Keratinocyte (primary cell): ENCODE measurements at regions not wholly inside any gene's neighbourhood (a gene's known extent, or its start where the extent isn't known, plus 50 kb on each side); places are given as distances from the start of the nearest gene placed in this dataset.

ENCODE experiments used
- DNase-seq: peaks from one replicate; pipeline ENCODE4 v3.0.0-alpha.2; 2011; ENCODE audit warnings: low read depth, missing footprints, low spot score
- FAIRE-seq: peaks from 2 replicates; lab custom pipeline; 2011; peaks lifted over from hg19 to GRCh38; lab: Jason Lieb, UNC
- H2AFZ ChIP-seq: 2 replicates; pipeline ENCODE4 v1.6.0; 2012; ENCODE audit warnings: low read length, control low read depth, inconsistent platforms; ENCODE audit not compliant: control insufficient read depth
- H3K27ac ChIP-seq: 2 replicates; pipeline ENCODE4 v1.5.1; 2011; ENCODE audit warnings: low read length; ENCODE audit not compliant: control insufficient read depth, insufficient read depth
- H3K27me3 ChIP-seq: 3 replicates; pipeline ENCODE4 v1.6.0; 2011; ENCODE audit warnings: low read length; ENCODE audit not compliant: control insufficient read depth, insufficient read depth; ENCODE audit errors: extremely low read depth
- H3K36me3 ChIP-seq, 2 experiments: 2 replicates in 1 of 2; 3 replicates in 1 of 2; pipeline ENCODE4 v1.5.1; 2011; ENCODE audit warnings: low read length in 2 of 2, mild to moderate bottlenecking in 1 of 2; ENCODE audit not compliant: control insufficient read depth in 2 of 2, insufficient read depth in 2 of 2; ENCODE audit errors: extremely low read depth in 1 of 2
- H3K4me1 ChIP-seq: 3 replicates; pipeline ENCODE4 v1.5.1; 2011; ENCODE audit warnings: low read length; ENCODE audit not compliant: control insufficient read depth, insufficient read depth; ENCODE audit errors: extremely low read depth
- H3K4me2 ChIP-seq: 3 replicates; pipeline ENCODE4 v1.6.0; 2011; ENCODE audit warnings: low read depth, low read length; ENCODE audit not compliant: control insufficient read depth, insufficient read depth; ENCODE audit errors: extremely low read depth
- H3K4me3 ChIP-seq, 3 experiments: fragments of 200-600 bp in 1 of 3; sonication (generic) in 1 of 3; 2 replicates in 2 of 3; 3 replicates in 1 of 3; pipeline ENCODE4 v1.5.1; 2011 to 2016; ENCODE audit warnings: low read length in 3 of 3, mild to moderate bottlenecking in 3 of 3, control low read depth in 2 of 3, inconsistent platforms in 1 of 3, low read depth in 1 of 3, mixed read lengths in 1 of 3, mixed run types in 1 of 3, moderate library complexity in 1 of 3; ENCODE audit not compliant: control insufficient read depth in 2 of 3, insufficient read depth in 2 of 3; ENCODE audit errors: extremely low read depth in 1 of 3
- H3K79me2 ChIP-seq: 2 replicates; pipeline ENCODE4 v1.6.0; 2012; ENCODE audit warnings: low read length; ENCODE audit not compliant: control insufficient read depth, insufficient read depth
- H3K9ac ChIP-seq: 3 replicates; pipeline ENCODE4 v1.6.0; 2011; ENCODE audit warnings: low read length; ENCODE audit not compliant: control insufficient read depth, insufficient read depth; ENCODE audit errors: extremely low read depth
- H3K9me1 ChIP-seq: 3 replicates; pipeline ENCODE4 v1.6.0; 2011; ENCODE audit warnings: low read length; ENCODE audit not compliant: control insufficient read depth, insufficient read depth; ENCODE audit errors: extremely low read depth
- H3K9me3 ChIP-seq: 2 replicates; pipeline ENCODE4 v1.5.1; 2012; ENCODE audit warnings: low read depth, low read length; ENCODE audit not compliant: control insufficient read depth
- H4K20me1 ChIP-seq: 3 replicates; pipeline ENCODE4 v1.6.0; 2011; ENCODE audit warnings: low read length; ENCODE audit not compliant: control insufficient read depth, insufficient read depth; ENCODE audit errors: extremely low read depth
- EZH2 ChIP-seq: IDR thresholded peaks from one replicate; pipeline ENCODE4 v1.6.1; 2012; ENCODE audit warnings: inconsistent platforms, mild to moderate bottlenecking, low read length, moderate library complexity
- dilution Hi-C: fragments of 300-500 bp; cut with MboI; formaldehyde crosslinking; loops from one replicate; pipeline ENCODE4 v1.7.0; 2020; ENCODE audit warnings: low sequenced_read_pairs; ENCODE audit not compliant: extremely low pct_ligation_motif_present
- TF ChIP-seq, protein P1 (sequence below), 3 experiments: IDR thresholded peaks in 1 of 3; conservative IDR thresholded peaks in 1 of 3; optimal IDR thresholded peaks in 1 of 3; 2 replicates in 2 of 3; 3 replicates in 1 of 3; pipeline versions ENCODE3 to v1.5.1; 2011; ENCODE audit warnings: low read length in 3 of 3, mild to moderate bottlenecking in 3 of 3, moderate library complexity in 2 of 3, control low read depth in 1 of 3, inconsistent platforms in 1 of 3; ENCODE audit not compliant: insufficient read depth in 2 of 3; ENCODE audit errors: extremely low read depth in 1 of 3

DNA sequence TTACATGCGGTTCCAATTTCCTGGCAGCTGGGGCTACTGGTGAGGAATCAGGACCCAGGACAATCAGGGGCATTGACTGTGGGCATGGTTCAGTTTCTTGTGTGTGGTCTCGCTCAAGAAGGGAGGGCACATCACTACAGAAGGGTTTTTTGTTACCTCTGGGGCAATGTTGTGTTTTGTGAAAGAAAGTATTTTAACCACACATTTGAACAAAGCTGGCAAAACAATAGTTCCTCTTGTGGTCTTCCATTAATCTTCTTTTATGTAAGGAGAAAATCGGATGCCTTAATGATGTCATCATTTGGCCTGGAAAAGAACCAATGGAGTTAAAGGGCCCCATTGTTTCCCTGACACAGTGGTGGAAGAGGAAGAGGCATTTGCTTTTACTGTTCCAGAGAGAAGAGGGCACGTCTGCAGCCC is 197.4 kb downstream of the SH3BP4 start:
- no peak overlapping the region for H3K4me3 ChIP-seq
- no peak overlapping the region for H3K27ac ChIP-seq
- no peaks in the 10 kb centered on the region for H3K9me1 ChIP-seq
- dilution Hi-C loops: no loop called here
- DNase-seq (no peak), FAIRE-seq (no peak)
- no peak overlapping the region for H3K4me2 ChIP-seq
- H3K27me3 ChIP-seq: peaks cover 5% of the 10 kb centered on the region
- no peaks in the 10 kb centered on the region for H3K9me3 ChIP-seq
- no peaks in the 10 kb centered on the region for H3K36me3 ChIP-seq
- no peaks in the 10 kb centered on the region for H3K4me1 ChIP-seq
- no peak overlapping the region for H2AFZ ChIP-seq
- H3K9ac ChIP-seq: no peak overlapping the region
- TF ChIP-seq EZH2: no peak
- TF ChIP-seq, protein P1, sequence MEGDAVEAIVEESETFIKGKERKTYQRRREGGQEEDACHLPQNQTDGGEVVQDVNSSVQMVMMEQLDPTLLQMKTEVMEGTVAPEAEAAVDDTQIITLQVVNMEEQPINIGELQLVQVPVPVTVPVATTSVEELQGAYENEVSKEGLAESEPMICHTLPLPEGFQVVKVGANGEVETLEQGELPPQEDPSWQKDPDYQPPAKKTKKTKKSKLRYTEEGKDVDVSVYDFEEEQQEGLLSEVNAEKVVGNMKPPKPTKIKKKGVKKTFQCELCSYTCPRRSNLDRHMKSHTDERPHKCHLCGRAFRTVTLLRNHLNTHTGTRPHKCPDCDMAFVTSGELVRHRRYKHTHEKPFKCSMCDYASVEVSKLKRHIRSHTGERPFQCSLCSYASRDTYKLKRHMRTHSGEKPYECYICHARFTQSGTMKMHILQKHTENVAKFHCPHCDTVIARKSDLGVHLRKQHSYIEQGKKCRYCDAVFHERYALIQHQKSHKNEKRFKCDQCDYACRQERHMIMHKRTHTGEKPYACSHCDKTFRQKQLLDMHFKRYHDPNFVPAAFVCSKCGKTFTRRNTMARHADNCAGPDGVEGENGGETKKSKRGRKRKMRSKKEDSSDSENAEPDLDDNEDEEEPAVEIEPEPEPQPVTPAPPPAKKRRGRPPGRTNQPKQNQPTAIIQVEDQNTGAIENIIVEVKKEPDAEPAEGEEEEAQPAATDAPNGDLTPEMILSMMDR (optimal IDR thresholded peaks at IDR 0.05 in 1 of 3, IDR thresholded peaks at IDR 0.05 in 1 of 3, conservative IDR thresholded peaks at IDR 0.05 in 1 of 3; ENCODE audit: extremely low read depth in 1 of 3, insufficient read depth in 2 of 3, low read length in 3 of 3): no peak
- H3K79me2 ChIP-seq: no peaks in the 10 kb centered on the region
- no peaks in the 10 kb centered on the region for H4K20me1 ChIP-seq

DNA sequence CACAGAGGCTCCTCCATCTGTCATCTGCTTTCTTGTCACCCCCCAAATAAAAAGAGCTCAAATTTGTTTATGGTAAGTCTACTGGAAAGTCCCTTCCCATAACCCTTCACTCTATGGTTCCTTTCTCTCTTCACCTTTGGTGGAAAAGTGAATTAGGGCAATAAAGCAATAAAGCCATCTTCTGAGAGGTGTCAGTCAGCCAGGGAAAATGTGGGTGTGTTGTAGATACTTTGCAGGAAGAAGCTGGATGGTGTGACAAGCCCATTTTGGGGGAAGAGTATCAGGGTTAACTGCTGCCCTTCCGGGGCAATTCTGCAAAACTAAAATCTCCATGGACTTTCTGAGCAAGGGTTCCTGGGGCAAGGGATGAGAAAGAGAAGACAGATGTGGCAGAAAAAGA is 197.9 kb downstream of the SH3BP4 start:
- Histone ChIP-seq H3K27ac (no peak overlapping the region), H3K9ac (no peak overlapping the region), H3K4me1 (no peaks in the 10 kb centered on the region), H3K36me3 (no peaks in the 10 kb centered on the region), H3K4me2 (no peak overlapping the region), H3K79me2 (no peaks in the 10 kb centered on the region), H4K20me1 (no peaks in the 10 kb centered on the region), H3K4me3 (no peak overlapping the region), H3K9me3 (no peaks in the 10 kb centered on the region), H2AFZ (no peak overlapping the region), H3K9me1 (no peaks in the 10 kb centered on the region), H3K27me3 (peaks cover 5% of the 10 kb centered on the region)
- FAIRE-seq (no peak), DNase-seq (no peak)
- TF ChIP-seq, protein P1 (optimal IDR thresholded peaks at IDR 0.05 in 1 of 3, IDR thresholded peaks at IDR 0.05 in 1 of 3, conservative IDR thresholded peaks at IDR 0.05 in 1 of 3; ENCODE audit: extremely low read depth in 1 of 3, insufficient read depth in 2 of 3, low read length in 3 of 3): no peak
- TF ChIP-seq EZH2: no peak
- dilution Hi-C loops: no loop called here
